ENCODE measurements at regions not wholly inside any gene's neighbourhood (a gene's known extent, or its start where the extent isn't known, plus 50 kb on each side); places are given as distances from the start of the nearest gene placed in this dataset.

- Histone ChIP-seq H3K9me3 (peaks cover 0 to 21% (median 2%) of the 10 kb centered on the region in 3 donors), H3K36me3 (no peaks in the 10 kb centered on the region), H3K27ac (no peak overlapping the region), H3K4me3 (no peak overlapping the region), H3K4me1 (no peaks in the 10 kb centered on the region), H3K27me3 (no peaks in the 10 kb centered on the region)
- TF ChIP-seq CTCF (IDR thresholded peaks at IDR 0.05), result no peak
- no peak for TF ChIP-seq POLR2A (IDR thresholded peaks at IDR 0.05)
- no peak for TF ChIP-seq POLR2AphosphoS5 (IDR thresholded peaks at IDR 0.05)
- no peak for TF ChIP-seq EP300 (IDR thresholded peaks at IDR 0.05)
- ATAC-seq, result no peak
- WGBS, 2 donors (ENCODE audit: low coverage in 1 of 2), result 89% methylated on average over 6 of the region's 6 CpGs; no CpG with 5 or more reads in 1 of the 2 donors
Measured at GRCh38 chr13:74388626-74389025, 254.4 kb upstream of the KLF12 start.

DNA sequence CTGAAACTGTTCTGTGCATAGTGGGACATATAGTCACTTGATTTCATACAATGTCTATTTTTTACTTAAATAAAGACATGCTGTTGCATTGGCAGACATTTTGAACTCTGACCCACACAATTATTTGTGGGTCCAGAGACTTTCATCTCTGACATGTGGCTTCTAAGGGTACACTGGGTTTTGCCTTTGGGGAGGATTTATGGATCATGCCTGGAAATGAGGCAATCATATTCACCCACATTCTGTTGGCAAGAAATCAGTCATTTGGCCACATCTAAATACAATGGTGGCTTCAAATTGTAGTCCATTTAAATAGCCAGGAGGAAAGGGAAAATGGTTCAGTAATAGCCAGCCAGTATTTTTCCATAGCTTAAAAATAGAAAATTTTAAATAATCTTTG lies 238.3 kb upstream of the KLF12 start:
- ATAC-seq, result no peak
- Histone ChIP-seq H3K4me3 (no peak overlapping the region), H3K27ac (no peak overlapping the region), H3K9me3 (no peaks in the 10 kb centered on the region), H3K27me3 (no peaks in the 10 kb centered on the region), H3K4me1 (no peaks in the 10 kb centered on the region), H3K36me3 (no peaks in the 10 kb centered on the region)
- TF ChIP-seq POLR2AphosphoS5 (IDR thresholded peaks at IDR 0.05), result no peak
- no peak for TF ChIP-seq POLR2A (IDR thresholded peaks at IDR 0.05)
- no peak for TF ChIP-seq CTCF (IDR thresholded peaks at IDR 0.05)
- TF ChIP-seq EP300 (IDR thresholded peaks at IDR 0.05), result no peak

- Histone ChIP-seq H3K4me1 (no peaks in the 10 kb centered on the region), H3K4me3 (no peak overlapping the region), H3K36me3 (no peaks in the 10 kb centered on the region), H3K27me3 (no peaks in the 10 kb centered on the region), H3K9me3 (no peaks in the 10 kb centered on the region), H3K27ac (no peak overlapping the region)
- no peak for ATAC-seq
- no peak for TF ChIP-seq EP300 (IDR thresholded peaks at IDR 0.05)
- WGBS, 2 donors (ENCODE audit: low coverage in 1 of 2), result 88 to 94% methylated on average over 1 to 8 of the region's 8 CpGs
Measured at GRCh38 chr13:74367193-74367592, 233.0 kb upstream of the KLF12 start.

DNA sequence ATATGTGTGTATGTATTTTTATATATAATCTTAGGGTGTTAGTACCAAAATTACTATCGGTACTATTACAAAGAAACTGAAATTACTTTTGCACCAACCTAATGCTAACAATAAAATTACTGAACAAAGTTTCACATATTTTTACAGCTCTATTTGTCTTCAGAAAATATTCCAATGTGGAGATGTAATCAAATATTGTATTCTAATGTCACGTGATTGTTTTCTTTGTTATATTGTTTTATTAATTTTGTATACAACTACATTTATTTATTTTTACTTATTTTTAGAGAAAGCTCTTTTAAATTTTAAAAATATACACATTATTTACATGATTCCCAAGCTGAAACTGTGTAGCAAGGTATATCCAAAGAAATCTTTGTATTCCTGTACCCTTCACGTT lies 227.1 kb upstream of the KLF12 start:
- no peak overlapping the region for H3K4me3 ChIP-seq
- WGBS, 2 donors (ENCODE audit: low coverage in 1 of 2), result 90 to 96% methylated on average over 3 of the region's 3 CpGs
- no peak for ATAC-seq
- peaks cover 0 to 6% (median 0%) of the 10 kb centered on the region in 3 donors for H3K9me3 ChIP-seq
- TF ChIP-seq POLR2A (IDR thresholded peaks at IDR 0.05) (no peak), CTCF (IDR thresholded peaks at IDR 0.05) (no peak), POLR2AphosphoS5 (IDR thresholded peaks at IDR 0.05) (no peak), EP300 (IDR thresholded peaks at IDR 0.05) (no peak)
- no peaks in the 10 kb centered on the region for H3K4me1 ChIP-seq
- H3K36me3 ChIP-seq, result no peaks in the 10 kb centered on the region
- no peaks in the 10 kb centered on the region for H3K27me3 ChIP-seq
- no peak overlapping the region for H3K27ac ChIP-seq

DNA sequence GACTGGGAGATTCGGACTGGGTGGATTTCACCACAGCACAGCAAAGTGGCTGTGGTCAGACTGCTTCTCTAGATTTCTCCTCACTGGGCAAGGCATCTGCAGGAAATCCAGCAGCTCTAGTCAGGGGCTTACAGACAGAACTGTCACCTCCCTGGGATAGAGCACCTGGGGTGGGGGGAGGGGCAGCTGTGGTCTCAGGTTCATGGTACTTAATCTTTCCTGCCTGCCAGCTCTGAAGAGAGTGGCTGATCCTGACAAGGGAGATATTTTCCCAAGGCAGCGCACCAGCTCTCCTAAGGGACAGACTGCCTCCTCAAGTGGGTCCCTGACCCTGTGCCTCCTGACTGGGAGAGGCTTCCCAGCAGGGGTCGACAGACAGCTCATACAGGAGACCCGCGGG lies 212.8 kb upstream of the KLF12 start:
- H3K36me3 ChIP-seq, result no peaks in the 10 kb centered on the region
- TF ChIP-seq POLR2AphosphoS5 (IDR thresholded peaks at IDR 0.05), result no peak
- no peak for TF ChIP-seq CTCF (IDR thresholded peaks at IDR 0.05)
- TF ChIP-seq EP300 (IDR thresholded peaks at IDR 0.05), result no peak
- no peak for TF ChIP-seq POLR2A (IDR thresholded peaks at IDR 0.05)
- H3K4me3 ChIP-seq, result no peak overlapping the region
- peaks cover 0 to 4% (median 0%) of the 10 kb centered on the region in 3 donors for H3K9me3 ChIP-seq
- no peak overlapping the region for H3K27ac ChIP-seq
- no peaks in the 10 kb centered on the region for H3K27me3 ChIP-seq
- no peaks in the 10 kb centered on the region for H3K4me1 ChIP-seq
- WGBS, 2 donors (ENCODE audit: low coverage in 1 of 2), result 0 to 80% methylated on average over 1 to 3 of the region's 5 CpGs
- ATAC-seq, result no peak

Measured in gastroesophageal sphincter (tissue), 4 donors.